AML-193 (cell line): ENCODE measurements at regions not wholly inside any gene's neighbourhood (a gene's known extent, or its start where the extent isn't known, plus 50 kb on each side); places are given as distances from the start of the nearest gene placed in this dataset.

Experiments used
- DNase-seq, 2 experiments: peaks; one replicate each; lab custom pipeline; 2025; lab: John Stamatoyannopoulos, UW

DNA sequence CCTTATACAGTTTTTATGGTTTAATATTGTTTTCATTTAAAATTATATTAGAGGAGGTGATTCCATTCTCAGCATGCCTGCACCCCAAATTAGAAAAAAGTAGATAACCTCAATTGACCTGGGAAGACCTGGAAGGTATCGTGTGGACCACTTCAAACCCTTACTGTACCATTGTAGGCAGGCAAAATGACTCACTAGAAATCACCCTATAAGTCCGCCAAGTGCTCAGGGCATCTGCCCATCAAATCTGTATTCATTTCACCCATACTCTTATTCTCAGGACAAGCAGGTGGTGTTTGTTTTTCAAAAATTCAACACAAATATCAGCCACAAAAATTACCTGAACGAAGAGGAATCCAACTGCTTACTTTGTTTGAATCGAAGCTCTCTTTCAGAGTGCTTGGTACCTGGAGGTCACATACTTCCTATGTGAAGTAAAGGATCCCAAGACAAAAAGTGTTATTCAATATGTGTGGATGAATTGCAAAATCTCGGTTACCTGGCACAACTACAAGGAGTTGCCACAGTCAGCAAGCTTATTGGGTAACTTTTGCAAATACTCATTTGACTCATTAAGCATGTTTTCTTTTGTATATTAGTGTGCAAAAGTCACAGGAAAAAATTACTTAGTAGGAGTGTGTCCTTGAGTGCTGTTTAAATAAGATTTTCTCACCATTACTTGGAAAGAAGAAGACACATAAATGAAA, 216.2 kb downstream of the ENC1 start:
- DNase-seq: peak; percentile 27 to 49

DNA sequence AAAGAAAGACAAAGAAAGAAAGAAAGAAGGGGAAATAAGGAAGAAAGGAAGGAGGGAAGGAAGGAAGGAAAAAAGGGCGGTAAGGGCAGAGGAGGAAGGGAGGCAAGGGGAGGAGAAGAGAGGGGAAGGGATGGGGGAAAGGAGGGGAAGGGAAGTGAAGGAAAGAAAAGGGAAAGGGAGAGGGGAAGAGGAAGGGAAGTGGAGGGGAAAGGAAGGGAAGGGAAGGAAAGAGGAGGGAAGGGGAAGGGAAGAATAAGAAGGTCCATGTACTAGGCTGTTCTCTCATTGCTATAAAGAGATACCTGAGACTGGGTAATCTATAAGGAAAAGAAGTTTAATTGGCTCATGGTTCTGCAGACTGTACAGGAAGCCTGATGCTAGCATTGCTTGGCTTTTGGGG, 217.1 kb downstream of the ENC1 start:
- no peak for DNase-seq

DNA sequence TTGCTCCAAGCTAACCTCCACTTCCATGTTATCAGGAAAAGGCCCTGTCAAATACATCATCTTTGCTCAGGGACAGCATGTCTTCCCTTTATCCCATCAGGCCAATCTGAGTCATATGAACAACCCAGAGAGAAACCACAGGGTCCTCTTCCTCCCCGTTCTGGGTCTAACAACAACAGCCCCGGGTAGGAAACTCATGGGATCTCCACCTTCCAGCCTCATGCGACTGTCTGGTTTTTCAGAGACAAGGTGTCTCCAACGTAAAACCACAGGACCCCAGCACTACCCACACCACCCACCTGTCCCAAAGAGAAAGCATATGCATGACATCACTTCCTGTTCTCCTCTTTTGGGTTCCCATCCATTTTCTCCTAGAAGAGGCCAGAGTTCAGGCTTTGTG, 217.9 kb downstream of the ENC1 start:
- no peak for DNase-seq

- no peak for DNase-seq
These were observed 218.5 kb downstream of the ENC1 start for GRCh38 chr5:74422030-74422429.

DNA sequence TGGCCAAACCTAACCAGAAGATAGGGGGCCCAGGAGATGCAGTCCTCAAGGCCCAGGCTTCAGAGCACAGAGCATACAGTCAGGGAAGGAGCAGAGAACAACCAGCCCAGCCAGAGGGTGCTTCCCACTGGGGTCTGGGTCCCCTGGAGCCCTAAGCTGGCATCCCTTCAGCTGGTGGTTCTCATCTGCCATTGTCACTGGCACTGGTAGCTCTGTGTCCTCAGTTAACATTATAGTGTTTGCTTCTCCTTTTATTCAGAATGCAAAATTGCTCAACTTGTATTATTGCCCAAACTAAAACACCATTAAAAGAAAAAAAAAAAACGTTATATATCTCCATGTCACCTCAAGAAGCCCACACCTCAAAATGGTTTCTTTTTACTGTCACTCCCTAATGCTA, 219.2 kb downstream of the ENC1 start:
- peak; percentile 43 to 59 for DNase-seq

- no peak for DNase-seq
These were observed 219.6 kb downstream of the ENC1 start for GRCh38 chr5:74420947-74421346.

DNA sequence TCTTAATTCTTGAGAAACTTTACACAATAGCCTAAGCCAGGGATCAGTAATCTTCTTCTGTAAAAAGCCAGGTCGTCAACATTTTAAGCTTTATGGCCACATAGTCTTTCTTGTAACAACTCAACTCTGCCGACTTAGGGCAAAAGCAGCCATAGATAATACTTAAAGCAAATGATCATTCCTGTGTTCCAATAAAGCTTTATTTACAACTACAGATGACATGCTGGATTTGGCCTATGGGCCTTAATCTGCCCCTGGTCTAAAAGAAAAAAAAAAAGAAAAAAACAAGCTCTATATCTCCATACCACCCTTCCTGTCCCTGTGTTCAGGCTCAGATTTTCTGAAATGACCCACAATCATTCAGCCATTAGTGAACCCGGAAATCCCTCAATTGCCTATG, 220.3 kb downstream of the ENC1 start:
- no peak for DNase-seq

DNA sequence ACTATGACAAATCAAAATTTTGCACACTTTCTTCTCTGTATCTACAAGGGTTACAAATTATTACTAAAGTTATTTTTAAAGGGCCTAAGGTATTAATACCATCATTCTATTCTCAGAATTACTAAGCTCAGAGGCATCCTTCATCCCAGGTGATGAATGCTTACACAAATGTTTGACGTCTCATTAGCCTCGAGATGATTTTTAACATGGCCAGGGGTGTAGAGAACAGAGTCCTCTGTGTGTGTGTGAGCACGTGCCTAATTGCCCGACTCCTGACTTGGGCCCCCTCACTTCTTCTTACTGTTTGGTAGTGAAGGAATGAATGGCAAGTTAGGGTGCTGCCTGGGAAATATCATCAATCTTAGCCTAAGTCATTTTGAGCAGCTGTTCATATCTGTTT, 221.1 kb downstream of the ENC1 start:
- DNase-seq: no peak

DNA sequence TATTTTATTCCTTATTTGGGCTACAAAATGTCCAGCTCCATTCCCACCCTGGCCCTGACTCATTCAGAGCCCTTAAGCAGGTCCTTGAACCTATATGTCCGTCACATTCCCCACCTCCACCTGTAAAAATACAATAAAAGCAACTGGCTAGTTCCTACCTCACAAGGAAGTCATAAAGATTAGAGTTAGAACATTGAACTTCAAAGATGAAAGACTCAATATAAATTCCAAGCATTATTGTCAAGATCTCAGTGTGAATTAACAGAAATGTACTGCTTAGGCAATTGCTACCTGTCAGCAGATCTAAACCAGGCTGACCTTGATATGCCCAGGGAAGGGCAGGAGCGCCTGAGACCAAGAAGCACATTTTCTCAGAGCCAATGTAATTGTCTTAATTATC, 221.8 kb downstream of the ENC1 start:
- DNase-seq: no peak

- DNase-seq: no peak
These were observed 222.3 kb downstream of the ENC1 start for GRCh38 chr5:74418261-74418660.

DNA sequence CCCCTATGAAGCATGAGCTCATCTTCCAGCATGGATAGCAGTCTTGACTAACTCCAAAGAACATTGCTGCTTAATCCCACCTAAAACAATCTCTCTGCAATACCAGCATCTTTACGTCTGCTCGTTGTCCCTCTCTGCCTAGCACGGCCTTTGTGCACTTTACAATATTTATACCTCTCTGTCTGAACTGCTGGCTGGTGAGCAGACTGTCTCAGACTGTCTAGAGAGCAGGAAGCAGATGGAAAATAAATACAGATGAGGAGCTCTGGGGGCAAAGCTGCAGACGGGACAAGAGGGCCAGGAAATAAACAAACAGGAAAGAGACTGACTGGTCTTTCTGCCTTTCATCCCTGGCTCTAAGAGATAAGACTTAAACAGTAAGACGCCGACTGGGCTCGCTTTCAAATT, 224.8 kb downstream of the ENC1 start:
- no peak for DNase-seq

- DNase-seq: no peak
These were observed 226.3 kb downstream of the ENC1 start for GRCh38 chr5:74414228-74414627.

- DNase-seq: no peak
These were observed 227.0 kb downstream of the ENC1 start for GRCh38 chr5:74413403-74414048.

GRCh38 chr5:74412066-74412465, 228.5 kb downstream of the ENC1 start:
- no peak for DNase-seq

- no peak for DNase-seq
These were observed 230.8 kb downstream of the ENC1 start for GRCh38 chr5:74409712-74410111.

DNA sequence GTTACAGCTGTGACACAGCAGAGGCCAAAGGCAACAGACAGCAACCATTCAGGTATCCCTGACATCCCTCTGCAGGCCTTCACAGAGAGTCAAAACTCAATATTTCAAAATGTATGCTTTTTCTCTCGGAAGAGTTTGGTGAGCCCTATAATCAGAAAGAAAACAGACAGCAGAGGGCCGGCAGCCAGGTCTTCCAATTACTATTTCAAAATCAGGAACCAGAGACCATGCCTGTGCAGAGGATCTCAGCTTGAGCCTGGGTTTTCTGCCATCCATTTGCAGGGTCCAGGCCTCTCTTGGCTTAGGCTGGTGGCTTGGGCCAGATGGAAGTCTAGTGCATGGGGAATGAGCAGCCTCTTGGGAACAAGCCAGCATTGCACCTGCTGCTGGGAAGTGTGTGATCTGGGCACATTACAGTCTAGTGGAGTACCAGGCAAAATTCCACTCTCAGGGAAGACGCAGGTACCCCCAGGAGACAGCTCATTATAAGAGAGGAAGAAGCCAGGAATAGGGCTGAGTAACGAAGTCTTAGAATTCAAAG, 231.3 kb downstream of the ENC1 start:
- DNase-seq: no peak

- no peak for DNase-seq
These were observed 232.1 kb downstream of the ENC1 start for GRCh38 chr5:74408150-74409043.

GRCh38 chr5:74407701-74408100, 232.8 kb downstream of the ENC1 start:
- DNase-seq: no peak

- no peak for DNase-seq
These were observed 233.7 kb downstream of the ENC1 start for GRCh38 chr5:74406844-74407243.

DNA sequence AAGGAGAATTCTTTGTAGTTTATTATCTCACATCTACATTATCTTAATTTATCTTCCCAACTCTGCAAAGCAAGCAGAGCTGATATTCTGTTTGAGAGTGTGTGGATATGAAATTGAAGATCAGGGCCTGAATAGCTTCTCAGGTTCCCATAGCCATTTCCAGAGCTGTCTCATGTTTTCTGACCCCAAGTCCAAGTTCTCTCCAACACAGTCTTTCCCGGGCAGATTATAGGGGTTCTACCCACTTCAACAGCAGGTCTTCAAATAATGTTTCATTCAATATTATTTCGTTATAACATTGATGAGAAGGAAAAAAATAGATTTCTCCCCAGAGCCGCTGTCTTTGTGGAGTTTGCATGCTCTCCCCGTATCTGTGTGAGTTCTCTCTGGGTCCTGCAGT, 234.9 kb downstream of the ENC1 start:
- no peak for DNase-seq

GRCh38 chr5:74404574-74405508, 235.7 kb downstream of the ENC1 start:
- no peak for DNase-seq

- no peak for DNase-seq
These were observed 236.8 kb downstream of the ENC1 start for GRCh38 chr5:74403771-74404170.
